Right lobe of liver (tissue), 6 donors: ENCODE measurements at regions not wholly inside any gene's neighbourhood (a gene's known extent, or its start where the extent isn't known, plus 50 kb on each side); places are given as distances from the start of the nearest gene placed in this dataset.

Source experiments
- ATAC-seq, 4 donors: fragments of 200-7000 bp; cut with Tn5 transposase; one replicate each; pipeline ENCODE4 v1.9.1; 2020; ENCODE audit warnings: mild to moderate bottlenecking in 4 of 4, moderate library complexity in 4 of 4
- DNase-seq, 3 donors: peaks; one replicate each; pipeline ENCODE4 v3.0.0-alpha.2; 2020
- H3K27ac ChIP-seq, 3 donors: fragments of 200-600 bp; one replicate each; pipeline ENCODE4 v1.8.0; 2022
- H3K27me3 ChIP-seq, 2 donors: fragments of 200-600 bp; one replicate each; pipeline ENCODE4 v1.8.0; 2022
- H3K36me3 ChIP-seq, 4 donors: fragments of 200-600 bp; sonication (generic) in 1 of 4; one replicate each; pipeline versions ENCODE4 v1.5.1 to v1.8.0; 2017 to 2022; ENCODE audit warnings: control low read depth in 1 of 4
- H3K4me1 ChIP-seq, 4 donors: fragments of 200-600 bp; sonication (generic) in 1 of 4; one replicate each; pipeline versions ENCODE4 v1.5.1 to v1.8.0; 2017 to 2022; ENCODE audit warnings: control low read depth in 1 of 4
- H3K4me3 ChIP-seq, 3 donors: fragments of 200-600 bp; one replicate each; pipeline ENCODE4 v1.8.0; 2022
- H3K9me3 ChIP-seq, 4 donors: fragments of 200-600 bp; sonication (generic) in 1 of 4; one replicate each; pipeline versions ENCODE4 v1.5.1 to v1.8.0; 2017 to 2022; ENCODE audit warnings: control low read depth in 1 of 4
- POLR2A ChIP-seq: fragments of 450-650 bp; IDR thresholded peaks from one replicate; pipeline ENCODE4 v1.6.1; 2017; ENCODE audit warnings: antibody characterized with exemption, mild to moderate bottlenecking
- WGBS: methylation state at CpG from one replicate; pipeline ENCODE4 v1.1.6; 2018; ENCODE audit warnings: low coverage, low lambda C conversion rate; ENCODE audit not compliant: insufficient coverage; ENCODE audit errors: missing lambda C conversion rate; 5-methylcytosine and 5-hydroxymethylcytosine counted together
- intact Hi-C, 2 donors: fragments of 100-400 bp; cut with DNase I; formaldehyde crosslinking; loops; one replicate each; pipeline versions ENCODE4 v1.11.2 to v1.14.1; 2022
- TF ChIP-seq, protein P1 (sequence below), 4 donors: fragments of 200-600 bp in 3 of 4; fragments of 450-650 bp in 1 of 4; IDR thresholded peaks; one replicate each; pipeline versions ENCODE4 v1.5.1 to v1.8.0; 2016 to 2022; ENCODE audit warnings: antibody characterized with exemption in 4 of 4, mild to moderate bottlenecking in 2 of 4
- donor health status: DM: no; HTN: yes; CAD: no.
- donor health status: DM: no; HTN: no; CAD: no.
- donor health status: DM: no; HTN: no; CAD: no.
- donor health status: DM: no; HTN: yes; CAD: no.
- donor health status: DM: no; HTN: yes; CAD: no.

DNA sequence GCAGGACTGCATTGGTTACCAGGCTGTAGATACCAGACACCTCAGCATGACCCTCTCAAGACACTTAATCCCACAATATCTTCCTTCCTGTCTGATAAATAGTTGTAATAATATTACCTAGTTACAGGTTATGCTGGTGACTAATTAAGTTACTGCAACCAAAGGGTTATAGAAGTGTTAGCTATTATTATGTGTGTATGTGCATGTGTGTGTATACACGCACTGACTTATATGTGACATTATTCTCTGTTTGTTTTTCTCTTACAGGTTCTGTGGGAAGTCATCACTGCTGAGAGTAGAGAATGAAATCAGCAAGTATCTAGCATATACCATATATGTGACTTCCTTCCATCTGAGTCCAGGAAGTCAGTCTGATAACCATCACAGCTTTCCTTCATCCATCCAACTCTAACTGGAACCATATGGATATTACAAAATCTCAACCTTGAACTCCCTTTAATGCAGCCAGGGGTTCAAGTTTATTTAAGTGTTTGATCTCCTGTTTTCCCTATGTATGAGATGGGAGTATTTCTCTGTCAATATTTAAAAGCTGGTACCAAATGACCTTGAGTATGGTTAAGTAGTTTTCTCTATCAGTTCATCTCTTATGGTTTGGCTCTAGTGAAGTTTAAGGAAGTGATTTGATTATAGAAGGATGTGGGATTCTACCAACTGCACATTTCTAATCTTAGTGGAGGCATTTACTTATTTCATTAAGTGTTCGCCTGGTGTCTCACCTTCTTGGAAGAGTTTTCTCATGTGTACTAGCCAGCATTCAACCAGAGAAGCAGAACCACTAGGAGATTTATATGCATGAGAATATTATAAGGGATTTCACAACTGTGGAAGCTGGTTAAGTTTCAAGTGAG, 313.2 kb downstream of the HIVEP2 start:
- peak in 1 of 4 donors; percentile 47 for ATAC-seq
- intact Hi-C loops: no loop called here

DNA sequence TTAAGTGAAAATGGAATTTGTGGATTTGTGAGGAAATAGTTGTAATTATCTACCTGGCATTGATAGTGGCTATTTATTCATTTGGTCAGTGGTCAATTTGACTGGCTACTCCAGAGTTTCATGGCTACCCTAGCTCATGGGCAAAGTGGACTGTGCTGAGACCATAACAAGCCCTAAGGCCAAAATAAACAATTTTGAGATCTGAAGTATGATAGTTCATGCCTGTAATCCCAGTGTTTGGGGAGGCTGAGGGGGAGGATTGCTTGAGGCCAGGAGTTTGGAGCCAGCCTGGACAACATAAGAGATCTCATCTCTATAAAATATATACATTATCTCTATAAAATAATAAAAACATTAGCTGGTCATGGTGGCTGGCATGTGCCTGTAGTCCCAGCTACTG, 311.7 kb downstream of the HIVEP2 start:
- ATAC-seq (no peak), DNase-seq (no peak)
- TF ChIP-seq POLR2A: no peak
- TF ChIP-seq, protein P1, sequence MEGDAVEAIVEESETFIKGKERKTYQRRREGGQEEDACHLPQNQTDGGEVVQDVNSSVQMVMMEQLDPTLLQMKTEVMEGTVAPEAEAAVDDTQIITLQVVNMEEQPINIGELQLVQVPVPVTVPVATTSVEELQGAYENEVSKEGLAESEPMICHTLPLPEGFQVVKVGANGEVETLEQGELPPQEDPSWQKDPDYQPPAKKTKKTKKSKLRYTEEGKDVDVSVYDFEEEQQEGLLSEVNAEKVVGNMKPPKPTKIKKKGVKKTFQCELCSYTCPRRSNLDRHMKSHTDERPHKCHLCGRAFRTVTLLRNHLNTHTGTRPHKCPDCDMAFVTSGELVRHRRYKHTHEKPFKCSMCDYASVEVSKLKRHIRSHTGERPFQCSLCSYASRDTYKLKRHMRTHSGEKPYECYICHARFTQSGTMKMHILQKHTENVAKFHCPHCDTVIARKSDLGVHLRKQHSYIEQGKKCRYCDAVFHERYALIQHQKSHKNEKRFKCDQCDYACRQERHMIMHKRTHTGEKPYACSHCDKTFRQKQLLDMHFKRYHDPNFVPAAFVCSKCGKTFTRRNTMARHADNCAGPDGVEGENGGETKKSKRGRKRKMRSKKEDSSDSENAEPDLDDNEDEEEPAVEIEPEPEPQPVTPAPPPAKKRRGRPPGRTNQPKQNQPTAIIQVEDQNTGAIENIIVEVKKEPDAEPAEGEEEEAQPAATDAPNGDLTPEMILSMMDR (IDR thresholded peaks at IDR 0.05): no peak
- no peaks in the 10 kb centered on the region for H3K27me3 ChIP-seq
- H3K27ac ChIP-seq: no peak overlapping the region
- H3K36me3 ChIP-seq: no peaks in the 10 kb centered on the region
- H3K4me3 ChIP-seq: no peak overlapping the region
- intact Hi-C loops: no loop called here
- no peaks in the 10 kb centered on the region for H3K4me1 ChIP-seq
- H3K9me3 ChIP-seq: no peaks in the 10 kb centered on the region

More for the DNA sequence above, 313.2 kb downstream of the HIVEP2 start:
- H3K27me3 ChIP-seq: no peaks in the 10 kb centered on the region
- 65% methylated on average over 2 of the region's 2 CpGs for WGBS
- no peak overlapping the region for H3K4me3 ChIP-seq
- H3K27ac ChIP-seq: no peak overlapping the region
- TF ChIP-seq, protein P1 (IDR thresholded peaks at IDR 0.05): no peak
- TF ChIP-seq POLR2A: no peak
- no peaks in the 10 kb centered on the region for H3K9me3 ChIP-seq
- no peak for DNase-seq
- no peaks in the 10 kb centered on the region for H3K36me3 ChIP-seq
- no peaks in the 10 kb centered on the region for H3K4me1 ChIP-seq

DNA sequence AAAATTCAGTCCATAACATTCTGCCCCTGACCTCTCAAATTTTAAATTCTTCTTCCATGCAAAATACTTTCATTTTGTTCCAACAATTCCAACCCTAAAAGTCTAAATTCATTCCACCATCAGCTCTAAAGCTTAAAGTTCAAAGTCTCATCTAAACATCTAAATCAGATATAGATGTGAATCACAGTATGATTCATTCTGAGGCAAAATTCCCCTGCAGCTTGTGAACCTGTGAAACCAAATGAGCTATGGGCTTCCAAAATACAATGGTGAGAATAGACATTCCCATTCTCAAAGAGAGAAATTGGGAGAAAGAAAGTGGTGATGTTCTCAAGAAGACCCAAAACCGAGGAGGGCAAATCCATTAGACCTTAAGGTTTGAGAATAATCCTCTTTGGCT, 309.8 kb downstream of the HIVEP2 start:
- H3K4me3 ChIP-seq: no peak overlapping the region
- WGBS: 69% methylated on average over 1 of the region's 1 CpG
- no peak overlapping the region for H3K27ac ChIP-seq
- no peaks in the 10 kb centered on the region for H3K4me1 ChIP-seq
- H3K9me3 ChIP-seq: no peaks in the 10 kb centered on the region
- H3K36me3 ChIP-seq: no peaks in the 10 kb centered on the region
- no peak for TF ChIP-seq POLR2A
- TF ChIP-seq, protein P1 (IDR thresholded peaks at IDR 0.05): no peak
- DNase-seq (no peak), ATAC-seq (peak in 1 of 4 donors; percentile 86)
- intact Hi-C loops: no loop called here
- H3K27me3 ChIP-seq: no peaks in the 10 kb centered on the region

DNA sequence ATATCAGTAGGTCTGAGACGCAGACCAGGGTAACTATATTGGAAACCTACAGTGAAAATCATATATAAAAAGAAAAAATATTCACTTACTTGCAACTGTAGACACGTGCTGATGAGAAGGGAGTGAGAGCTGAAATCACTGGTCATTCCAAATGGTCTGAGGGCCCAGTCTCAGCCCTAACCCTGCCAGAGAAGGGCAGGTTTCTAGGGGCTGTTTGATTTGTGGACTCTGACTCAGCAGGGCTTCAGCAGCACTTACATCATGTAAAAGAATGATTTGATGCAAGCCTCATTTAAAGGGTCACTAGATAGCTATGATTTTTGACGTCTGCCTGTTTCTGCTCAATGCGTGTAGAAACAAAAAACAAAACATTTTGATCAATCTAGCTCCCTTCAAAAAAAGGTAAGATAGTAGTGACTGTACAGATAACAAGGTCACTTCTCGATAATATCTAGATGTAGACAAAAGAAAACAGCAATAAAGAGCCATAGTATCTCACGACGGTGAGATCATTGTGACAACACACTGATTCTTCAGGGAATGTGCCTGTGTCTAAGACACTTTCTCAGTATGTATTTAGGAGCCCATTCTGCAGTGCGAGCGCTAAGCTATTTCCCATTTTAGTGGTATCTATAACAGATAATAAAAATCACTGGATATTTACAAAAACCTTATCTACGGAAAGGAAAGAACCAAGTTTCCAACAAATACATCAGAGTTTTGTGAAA, 307.2 kb downstream of the HIVEP2 start:
- H3K36me3 ChIP-seq: no peaks in the 10 kb centered on the region
- no peak overlapping the region for H3K27ac ChIP-seq
- H3K4me3 ChIP-seq: no peak overlapping the region
- DNase-seq (no peak), ATAC-seq (peak in 1 of 4 donors; percentile 72)
- TF ChIP-seq, protein P1 (IDR thresholded peaks at IDR 0.05): no peak
- H3K9me3 ChIP-seq: no peaks in the 10 kb centered on the region
- intact Hi-C loops: no loop called here
- H3K27me3 ChIP-seq: no peaks in the 10 kb centered on the region
- no peaks in the 10 kb centered on the region for H3K4me1 ChIP-seq
- WGBS: 76% methylated on average over 9 of the region's 10 CpGs
